ENCODE measurements at regions not wholly inside any gene's neighbourhood (a gene's known extent, or its start where the extent isn't known, plus 50 kb on each side); places are given as distances from the start of the nearest gene placed in this dataset.

DNA sequence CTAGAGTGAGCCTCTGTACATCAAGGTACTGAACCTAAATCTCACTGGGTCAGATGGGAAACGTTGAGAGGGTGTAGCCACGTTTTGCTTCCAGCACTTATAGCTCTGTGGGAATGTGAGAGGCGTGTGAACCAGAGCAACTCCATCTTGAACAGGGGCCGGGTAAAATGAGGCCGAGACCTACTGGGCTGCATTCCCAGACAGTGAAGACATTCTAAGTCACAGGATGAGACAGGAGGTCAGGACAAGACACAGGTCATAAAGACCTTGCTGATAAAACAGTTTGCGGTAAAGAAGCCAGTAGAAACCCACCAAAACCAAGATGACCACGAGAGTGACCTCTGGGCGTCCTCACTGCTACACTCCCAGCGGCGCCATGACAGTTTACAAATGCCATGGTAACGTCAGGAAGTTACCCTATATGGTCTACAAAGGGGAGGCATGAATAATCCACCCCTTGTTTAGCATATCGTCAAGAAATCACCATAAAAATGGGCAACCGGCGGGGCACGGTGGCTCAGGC is 63.4 kb upstream of the NCOR2 start:
- no peak for DNase-seq (ENCODE audit: low spot score)

DNA sequence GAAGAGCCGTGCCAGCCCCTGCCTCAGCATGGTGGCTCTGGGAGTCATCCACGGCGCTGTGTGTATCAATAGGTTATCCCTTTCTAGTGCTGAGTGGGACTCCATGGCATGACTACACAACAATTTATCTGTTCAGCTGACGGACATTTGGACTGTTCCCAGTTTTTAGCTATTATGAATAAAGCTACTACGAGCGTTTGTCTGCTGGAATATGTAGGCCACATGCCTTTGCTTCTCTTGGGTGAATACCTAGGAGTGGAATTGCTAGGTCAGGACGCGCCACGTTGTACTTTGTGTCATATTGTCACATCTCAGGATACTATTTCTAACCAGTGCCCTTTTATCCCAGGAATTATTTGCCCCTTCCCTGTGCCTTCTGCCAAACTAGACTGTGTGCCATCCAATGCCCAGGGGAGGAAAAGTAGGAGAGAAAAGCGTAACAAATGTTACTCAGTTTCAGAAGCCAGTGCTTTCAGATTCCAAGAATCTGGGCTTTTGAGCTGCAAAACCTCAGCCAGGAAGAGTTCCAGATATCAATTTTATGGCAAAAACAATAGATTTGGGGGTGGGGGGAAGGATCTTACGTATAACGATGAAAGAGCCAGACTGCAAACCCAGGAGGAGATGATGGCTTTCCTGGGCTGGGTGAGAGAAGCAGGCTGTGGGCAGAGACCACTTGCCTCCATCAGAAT is 62.5 kb upstream of the NCOR2 start:
- no peak for DNase-seq (ENCODE audit: low spot score)

DNA sequence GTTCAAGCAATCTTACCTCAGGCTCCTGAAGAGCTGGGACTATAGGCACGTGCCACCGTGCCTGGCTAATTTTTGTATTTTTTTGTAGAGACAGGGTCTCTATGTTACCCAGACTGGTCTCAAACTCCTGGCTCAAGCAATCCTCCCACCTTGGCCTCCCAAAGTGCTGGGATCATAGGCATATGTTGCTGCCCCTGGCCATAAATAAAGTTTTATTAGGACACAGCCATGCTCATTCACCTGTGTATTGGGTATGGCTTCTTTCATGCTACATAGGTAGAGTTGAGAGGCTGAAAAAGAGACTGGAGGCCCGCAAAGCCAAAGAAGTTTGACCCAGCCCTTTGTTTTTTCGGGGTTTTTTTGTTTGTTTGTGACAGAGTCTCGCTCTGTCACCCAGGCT is 61.7 kb upstream of the NCOR2 start:
- DNase-seq (ENCODE audit: low spot score): no peak

DNA sequence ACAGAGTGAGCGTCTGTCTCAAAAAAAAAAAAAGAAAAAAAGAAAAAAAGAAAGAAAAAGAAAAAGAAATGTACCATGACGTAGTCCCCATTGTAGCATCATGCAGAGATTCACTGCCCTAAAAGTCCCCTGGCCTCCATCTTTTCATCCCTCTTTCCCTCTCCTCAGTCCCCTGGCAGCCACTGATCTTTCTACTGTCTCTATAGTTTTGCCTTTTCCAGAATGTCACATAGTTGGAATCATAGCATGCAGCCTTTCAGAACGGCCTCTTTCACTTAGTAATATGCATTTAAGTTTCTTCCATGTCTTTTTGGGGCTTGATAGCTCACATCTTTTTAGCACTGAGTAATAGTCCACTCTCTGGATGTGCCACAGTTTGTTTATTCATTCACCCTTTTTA is 60.5 kb upstream of the NCOR2 start:
- DNase-seq (ENCODE audit: low spot score): no peak

DNA sequence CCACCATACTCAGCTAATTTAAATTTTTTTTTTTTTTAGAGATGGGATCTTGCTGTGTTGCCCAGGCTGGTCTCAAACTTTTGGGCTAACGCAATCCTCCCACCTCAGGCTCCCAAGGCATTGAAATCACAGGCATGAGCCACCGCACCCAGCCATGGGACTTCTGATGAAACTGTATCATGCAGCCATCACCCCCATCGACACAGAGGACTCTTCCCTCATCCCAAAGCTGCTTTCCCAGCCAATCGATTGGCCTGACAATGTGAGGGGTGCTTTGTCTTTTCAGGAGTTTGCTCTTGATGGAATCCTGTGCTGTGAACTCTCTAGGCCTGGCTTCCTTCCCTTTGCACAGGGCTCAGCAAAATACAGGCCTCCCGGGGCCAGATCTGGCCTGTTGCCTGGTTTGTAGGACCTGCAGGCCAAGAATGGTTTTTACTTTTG is 59.6 kb upstream of the NCOR2 start:
- peak; percentile 41 for DNase-seq (ENCODE audit: low spot score)

DNA sequence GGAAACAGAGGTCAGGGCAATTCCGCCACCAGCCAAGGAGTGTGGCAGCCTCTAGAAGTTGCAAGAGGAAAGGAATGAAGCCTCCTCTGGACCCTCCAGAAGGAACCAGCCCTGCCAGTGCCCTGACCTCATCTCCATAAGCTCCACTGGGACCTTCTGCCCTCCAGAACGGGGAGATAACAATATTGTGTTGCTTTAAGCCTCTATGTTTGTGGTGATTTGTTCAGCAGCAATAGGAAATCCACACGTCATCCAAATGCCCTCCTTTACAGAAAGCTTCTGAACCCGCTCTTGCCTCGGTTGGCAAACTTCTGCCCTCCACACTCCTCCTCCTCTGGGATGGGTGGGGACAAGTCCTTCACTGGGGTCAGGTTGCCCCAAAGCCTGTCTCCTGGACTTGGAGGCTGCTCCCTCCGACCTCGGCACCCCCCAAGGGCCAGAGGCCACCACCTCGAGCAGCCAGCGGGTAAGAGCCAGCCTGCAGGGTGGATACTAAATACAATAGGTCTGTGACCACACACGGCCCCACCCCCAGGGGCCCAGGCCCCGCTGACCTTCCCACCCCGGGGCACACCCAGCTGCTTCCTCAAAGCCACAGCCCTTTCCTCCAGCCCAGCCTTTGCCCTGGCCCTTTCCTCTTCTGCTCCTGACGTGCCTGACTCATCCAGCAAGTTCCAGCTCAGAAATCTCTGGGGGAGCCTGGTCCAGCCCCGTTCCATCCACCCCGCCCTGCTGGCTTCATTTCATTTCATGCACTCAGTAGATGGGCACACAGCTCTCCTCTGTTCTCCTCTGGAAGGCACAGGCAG is 58.7 kb upstream of the NCOR2 start:
- DNase-seq (ENCODE audit: low spot score): peak; percentile 94

DNA sequence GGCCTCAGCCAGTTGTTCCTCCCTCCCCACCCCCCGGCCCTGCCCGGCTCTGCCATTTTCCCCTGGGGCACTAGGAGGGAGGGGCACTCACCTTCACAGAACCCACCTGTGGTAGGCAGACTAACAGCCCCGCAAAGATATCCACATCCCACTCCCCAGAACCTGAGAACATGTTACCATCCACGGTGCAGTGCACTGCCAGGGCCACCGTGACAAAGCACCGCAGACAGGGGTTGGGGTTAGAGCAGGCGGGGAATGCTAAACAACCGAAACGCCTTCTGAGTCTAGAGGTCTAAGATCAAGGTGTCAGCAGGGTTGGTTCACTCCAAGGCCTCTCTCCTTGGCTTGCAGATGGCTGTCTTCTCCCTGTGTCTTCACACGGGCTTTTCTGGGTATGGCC is 57.4 kb upstream of the NCOR2 start:
- DNase-seq (ENCODE audit: low spot score): no peak

DNA sequence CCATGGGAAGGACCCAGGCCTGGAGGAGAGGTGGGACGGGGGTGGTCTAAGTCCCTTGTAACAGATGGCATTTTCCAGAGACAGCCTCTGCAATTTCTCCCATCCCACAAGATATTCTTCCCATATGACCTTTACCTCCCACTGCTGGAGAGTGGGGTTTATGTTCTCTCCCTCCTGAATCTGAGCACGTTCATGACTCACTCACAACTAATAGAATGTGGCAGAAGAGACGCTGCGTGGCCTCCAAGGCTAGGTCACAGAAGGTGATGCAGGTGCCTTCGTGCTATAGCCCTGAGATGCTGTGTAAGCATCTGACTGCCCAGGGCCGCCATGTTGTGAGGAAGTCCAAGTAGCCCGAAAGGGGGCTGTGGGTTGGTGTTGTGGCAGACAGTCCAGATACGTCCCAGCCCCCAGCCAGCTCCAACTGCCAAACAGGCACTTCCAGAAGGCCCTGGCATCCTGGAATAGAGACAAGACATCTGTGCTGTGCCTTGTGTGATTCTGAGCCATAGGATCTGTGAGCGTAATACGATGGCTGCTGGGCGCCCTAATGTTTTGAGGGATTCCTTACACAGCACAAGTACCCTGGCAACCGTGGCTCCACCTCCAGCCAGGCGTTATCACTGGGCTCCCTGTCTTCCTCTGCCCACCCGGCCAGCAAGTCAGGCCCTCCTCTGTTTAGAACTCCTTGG is 56.1 kb upstream of the NCOR2 start:
- no peak for DNase-seq (ENCODE audit: low spot score)

DNA sequence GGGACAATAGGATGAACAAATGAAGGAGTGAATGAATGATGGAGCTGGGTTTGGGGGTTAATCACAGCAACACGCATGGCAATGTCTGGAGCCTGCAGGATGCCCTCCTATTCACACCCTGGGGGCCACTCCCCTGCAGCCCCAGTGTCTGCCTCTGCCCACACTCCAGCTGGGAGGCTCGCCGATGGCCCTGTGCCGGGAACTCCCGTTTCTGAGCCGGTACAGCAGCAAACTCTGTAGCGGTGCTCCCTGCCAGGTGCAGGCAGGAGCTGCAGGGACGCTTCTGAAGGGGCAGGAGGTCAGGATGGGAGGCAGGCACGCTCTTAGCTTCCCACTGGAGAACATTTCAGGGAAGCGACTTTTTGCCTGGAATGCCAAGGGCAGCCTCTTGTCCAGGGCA is 55.4 kb upstream of the NCOR2 start:
- no peak for DNase-seq (ENCODE audit: low spot score)

DNA sequence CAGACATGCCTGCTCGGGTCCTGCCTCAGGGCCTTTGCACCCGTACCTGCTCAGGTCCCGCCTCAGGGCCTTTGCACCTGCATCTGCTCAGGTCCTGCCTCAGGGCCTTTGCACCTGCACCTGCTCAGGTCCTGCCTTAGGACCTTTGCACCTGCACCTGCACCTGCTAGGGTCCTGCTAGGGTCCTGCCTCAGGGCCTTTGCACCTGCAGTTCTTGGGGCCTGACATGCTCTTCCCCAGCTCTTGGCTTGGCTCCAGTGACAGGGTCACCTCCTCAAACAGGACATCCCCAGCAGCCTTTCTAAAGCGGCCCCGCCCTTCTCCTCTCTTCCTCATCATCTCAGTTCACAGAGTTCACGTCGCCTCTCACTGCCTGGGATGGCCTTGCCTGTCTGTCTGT is 54.9 kb upstream of the NCOR2 start:
- no peak for DNase-seq (ENCODE audit: low spot score)

DNA sequence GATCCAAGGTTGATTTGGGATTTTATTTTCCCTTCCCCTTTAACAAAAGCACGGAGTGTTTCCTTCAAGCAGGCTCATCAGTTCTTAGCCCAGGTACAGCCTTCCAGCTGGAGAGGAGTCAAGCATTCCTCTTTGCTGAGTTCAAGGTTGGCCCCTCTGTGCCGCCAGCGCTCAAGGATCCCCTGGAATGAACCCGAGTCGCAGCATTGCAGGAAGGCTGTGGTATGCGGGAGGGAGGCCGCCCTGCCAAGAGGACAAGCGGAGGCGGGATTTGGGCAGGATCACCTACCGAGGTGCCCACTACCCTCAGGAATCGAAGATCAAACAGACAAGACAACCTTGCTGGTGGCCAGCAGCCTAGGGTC is 53.9 kb upstream of the NCOR2 start:
- peak; percentile 46 for DNase-seq (ENCODE audit: low spot score)

DNA sequence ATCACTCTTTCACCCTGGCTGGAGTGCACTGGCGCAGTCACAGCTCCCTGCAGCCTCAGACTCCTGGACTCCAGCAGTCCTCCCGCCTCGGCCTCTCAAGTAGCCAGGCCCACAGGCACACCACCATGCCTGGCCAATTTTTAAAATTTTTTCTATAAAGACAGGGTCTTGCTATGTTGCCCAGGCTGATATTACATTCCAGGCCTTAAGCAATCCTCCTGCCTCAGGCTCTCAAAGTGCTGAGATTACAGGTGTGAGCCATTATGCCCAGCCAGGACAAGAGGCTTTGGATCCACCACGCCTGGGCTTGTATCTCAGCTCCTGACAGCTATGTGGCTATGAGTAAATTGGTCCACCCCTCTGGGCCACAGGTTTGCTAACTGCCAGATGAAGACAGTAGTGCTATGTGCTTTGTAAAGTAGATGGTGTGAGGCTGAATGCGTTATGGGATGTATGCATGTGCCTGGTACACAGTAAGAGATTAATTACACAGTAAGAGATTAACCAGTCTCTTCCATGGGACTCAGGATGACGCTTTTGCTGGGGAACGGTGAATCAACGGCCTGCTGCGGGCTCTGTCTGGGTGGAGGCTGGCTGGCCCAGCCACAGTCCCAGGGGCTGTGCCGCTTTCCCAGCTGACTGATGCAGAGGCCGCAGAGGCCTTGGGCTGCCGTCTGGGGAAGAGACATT is 53.3 kb upstream of the NCOR2 start:
- DNase-seq (ENCODE audit: low spot score): peak; percentile 46

DNA sequence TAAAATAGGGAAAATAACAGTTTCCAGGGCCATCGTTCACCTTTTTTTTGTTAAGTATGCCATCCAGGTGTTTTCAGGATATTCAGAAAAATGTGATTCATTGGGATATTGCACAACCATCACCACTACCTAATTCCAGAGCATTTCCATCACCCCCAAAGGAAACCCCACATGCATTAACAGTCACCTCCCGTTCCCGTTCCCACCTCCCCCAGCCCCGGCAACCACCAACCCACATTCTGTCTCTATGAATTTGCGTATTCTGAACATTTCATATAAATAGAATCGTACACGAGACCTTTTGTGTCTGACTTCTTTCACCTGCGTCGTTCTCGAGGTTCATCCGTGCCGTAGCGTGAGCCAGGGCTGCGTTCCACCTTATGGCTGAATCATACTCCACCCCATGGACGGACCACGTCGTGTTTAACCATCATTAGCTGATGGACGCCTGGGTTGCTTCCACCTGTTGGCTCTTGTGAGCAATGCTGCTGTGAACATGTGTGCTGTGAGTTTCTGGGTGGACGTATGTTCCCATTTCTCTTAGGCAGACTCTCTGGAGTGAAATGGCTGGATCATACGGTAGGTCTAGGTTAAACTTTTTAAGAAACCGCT is 51.0 kb upstream of the NCOR2 start:
- no peak for DNase-seq (ENCODE audit: low spot score)

DNA sequence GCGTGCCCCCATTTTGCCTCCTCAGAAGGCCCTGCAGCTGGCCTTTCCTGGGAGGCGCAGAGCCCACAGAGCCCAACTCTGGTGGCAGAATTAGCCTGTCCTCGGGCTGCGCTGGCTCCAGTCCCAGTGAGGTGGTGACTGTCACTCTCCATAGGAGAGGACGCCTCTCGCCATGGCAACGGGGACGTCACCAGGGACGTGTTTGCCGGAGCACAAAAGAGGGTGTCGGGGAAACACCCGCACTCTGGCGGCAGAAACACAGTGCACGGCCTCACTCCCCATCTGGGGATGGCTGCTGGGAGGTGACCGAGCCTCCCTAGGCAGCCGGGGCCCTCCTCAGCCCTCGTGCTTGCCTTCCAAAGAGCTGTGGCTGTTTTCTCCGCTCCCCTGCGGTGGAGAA is 50.2 kb upstream of the NCOR2 start:
- DNase-seq (ENCODE audit: low spot score): no peak

Data from AG08395 (cell line).